ENCODE measurements at regions not wholly inside any gene's neighbourhood (a gene's known extent, or its start where the extent isn't known, plus 50 kb on each side); places are given as distances from the start of the nearest gene placed in this dataset.
"Not testable (repeated sequence)": the region's sequence is repeated elsewhere in the genome, so short reads cannot be mapped to it uniquely, and the experiment has no call there.

DNA sequence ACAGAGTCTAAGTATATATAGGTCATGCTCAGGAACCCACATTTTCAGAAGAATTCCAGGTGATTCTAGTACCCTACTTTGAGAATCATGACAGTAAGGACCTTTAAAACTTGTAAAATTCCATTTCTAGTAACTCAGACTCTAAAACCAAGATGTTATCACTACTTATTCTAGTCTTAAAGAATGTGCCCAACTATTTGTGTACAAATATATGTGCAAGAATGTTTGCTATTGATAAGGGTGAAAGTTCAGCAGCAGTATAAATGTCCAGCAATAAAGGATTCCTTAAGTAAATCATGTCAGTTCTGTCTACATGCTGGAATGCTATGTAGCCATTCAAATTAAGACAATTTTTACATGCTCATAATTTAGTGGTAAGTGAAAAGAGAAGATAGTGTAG is 71.1 kb upstream of the MAGEB2 start:
- TF ChIP-seq ZNF384 (IDR thresholded peaks at IDR 0.05) = no peak
- DNase-seq (ENCODE audit: extremely low spot score) = no peak
- POLR2A ChIA-PET = no interaction called here
- CTCF ChIA-PET = no interaction called here

GRCh38 chrX:30144971-30145731 is 70.2 kb upstream of the MAGEB2 start:
- no peak for DNase-seq (ENCODE audit: extremely low spot score)
- TF ChIP-seq NFRKB (IDR thresholded peaks at IDR 0.05) (no peak), FOXM1 (IDR thresholded peaks at IDR 0.05; ENCODE audit: borderline replicate concordance) (no peak), CTBP1 (IDR thresholded peaks at IDR 0.05; ENCODE audit: borderline replicate concordance) (no peak), FOXA1 (IDR thresholded peaks at IDR 0.05) (no peak)
- TF ChIP-seq, protein P1, sequence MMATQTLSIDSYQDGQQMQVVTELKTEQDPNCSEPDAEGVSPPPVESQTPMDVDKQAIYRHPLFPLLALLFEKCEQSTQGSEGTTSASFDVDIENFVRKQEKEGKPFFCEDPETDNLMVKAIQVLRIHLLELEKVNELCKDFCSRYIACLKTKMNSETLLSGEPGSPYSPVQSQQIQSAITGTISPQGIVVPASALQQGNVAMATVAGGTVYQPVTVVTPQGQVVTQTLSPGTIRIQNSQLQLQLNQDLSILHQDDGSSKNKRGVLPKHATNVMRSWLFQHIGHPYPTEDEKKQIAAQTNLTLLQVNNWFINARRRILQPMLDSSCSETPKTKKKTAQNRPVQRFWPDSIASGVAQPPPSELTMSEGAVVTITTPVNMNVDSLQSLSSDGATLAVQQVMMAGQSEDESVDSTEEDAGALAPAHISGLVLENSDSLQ (IDR thresholded peaks at IDR 0.05) = no peak
- CTCF ChIA-PET = no interaction called here
- POLR2A ChIA-PET = no interaction called here

DNA sequence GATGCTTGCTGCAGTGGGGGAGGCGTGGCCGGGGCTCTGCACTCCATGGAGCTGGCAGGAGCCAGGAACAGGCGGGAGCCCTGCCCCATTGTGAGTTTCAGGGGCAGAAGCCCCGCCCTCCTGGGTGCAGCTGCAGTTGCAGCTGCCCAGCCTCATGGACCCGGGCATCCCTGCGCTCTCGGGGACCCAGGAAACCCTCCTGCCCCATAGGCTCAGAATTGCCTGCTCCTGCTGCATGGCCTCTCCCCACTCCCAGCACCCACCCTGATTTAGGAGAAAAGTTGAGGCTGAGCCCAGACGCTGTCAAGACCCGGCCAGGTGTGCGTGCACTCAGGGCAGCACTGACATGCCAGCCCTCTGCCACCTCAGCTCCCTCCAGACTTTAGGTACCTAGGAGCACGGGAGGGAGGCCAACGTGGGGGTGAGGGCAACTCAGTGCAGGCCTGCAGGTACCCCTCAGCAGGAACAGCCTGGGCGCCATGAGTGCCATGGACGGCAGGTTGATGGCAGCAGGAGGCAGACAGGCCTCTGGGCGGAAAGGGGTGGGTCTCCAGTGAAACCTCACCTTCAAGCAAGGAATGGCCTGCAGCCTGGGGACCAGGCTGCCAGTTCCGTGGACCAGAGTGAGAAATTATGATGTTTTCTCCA is 67.2 kb upstream of the MAGEB2 start:
- ChIA-PET POLR2A (no interaction called here), CTCF (no interaction called here)
- no peak for DNase-seq (ENCODE audit: extremely low spot score)
- no peak for TF ChIP-seq HDGF (IDR thresholded peaks at IDR 0.05; ENCODE audit: borderline replicate concordance)

DNA sequence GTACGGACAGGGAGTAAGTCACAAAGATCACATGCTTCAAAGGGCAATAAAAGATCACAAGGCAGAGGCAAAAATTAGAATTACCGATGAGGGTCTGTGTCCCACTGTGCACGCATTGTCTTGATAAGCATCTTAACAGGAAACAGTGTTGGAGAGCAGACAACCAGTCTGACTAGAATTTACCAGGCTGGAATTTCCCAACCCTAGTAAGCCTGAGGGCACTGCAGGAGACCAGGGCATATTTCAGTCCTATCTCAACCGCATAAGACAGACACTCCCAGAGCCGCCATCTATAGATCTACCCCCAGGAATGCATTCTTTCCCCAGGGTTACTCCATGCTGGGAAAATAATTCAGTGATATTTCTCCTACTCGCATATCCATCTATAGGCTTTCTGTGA is 66.2 kb upstream of the MAGEB2 start:
- DNase-seq (ENCODE audit: extremely low spot score); POLR2A ChIA-PET; CTCF ChIA-PET: not testable (repeated sequence)

- POLR2A ChIA-PET = no interaction called here
- no peak for DNase-seq (ENCODE audit: extremely low spot score)
- CTCF ChIA-PET = no interaction called here
- no peak for TF ChIP-seq CTBP1 (IDR thresholded peaks at IDR 0.05; ENCODE audit: borderline replicate concordance)
- TF ChIP-seq, protein P1 (IDR thresholded peaks at IDR 0.05) = no peak
- no peak for TF ChIP-seq NFRKB (IDR thresholded peaks at IDR 0.05)
- TF ChIP-seq TARDBP (IDR thresholded peaks at IDR 0.05) = no peak
- no peak for TF ChIP-seq L3MBTL2 (conservative IDR thresholded peaks at IDR 0.05)
- TF ChIP-seq ARNT (IDR thresholded peaks at IDR 0.05) = no peak
- TF ChIP-seq HDGF (IDR thresholded peaks at IDR 0.05; ENCODE audit: borderline replicate concordance) = no peak
- TF ChIP-seq ZNF384 (IDR thresholded peaks at IDR 0.05) = no peak
- no peak for TF ChIP-seq FOXM1 (IDR thresholded peaks at IDR 0.05; ENCODE audit: borderline replicate concordance)
- no peak for TF ChIP-seq BHLHE40 (IDR thresholded peaks at IDR 0.05; ENCODE audit: borderline replicate concordance)
- TF ChIP-seq ELF4 (IDR thresholded peaks at IDR 0.05) = no peak
- TF ChIP-seq LEF1 (IDR thresholded peaks at IDR 0.05; ENCODE audit: borderline replicate concordance) = no peak
- TF ChIP-seq SUZ12 (IDR thresholded peaks at IDR 0.05) = no peak
These were observed 65.0 kb upstream of the MAGEB2 start for GRCh38 chrX:30150196-30150895.

DNA sequence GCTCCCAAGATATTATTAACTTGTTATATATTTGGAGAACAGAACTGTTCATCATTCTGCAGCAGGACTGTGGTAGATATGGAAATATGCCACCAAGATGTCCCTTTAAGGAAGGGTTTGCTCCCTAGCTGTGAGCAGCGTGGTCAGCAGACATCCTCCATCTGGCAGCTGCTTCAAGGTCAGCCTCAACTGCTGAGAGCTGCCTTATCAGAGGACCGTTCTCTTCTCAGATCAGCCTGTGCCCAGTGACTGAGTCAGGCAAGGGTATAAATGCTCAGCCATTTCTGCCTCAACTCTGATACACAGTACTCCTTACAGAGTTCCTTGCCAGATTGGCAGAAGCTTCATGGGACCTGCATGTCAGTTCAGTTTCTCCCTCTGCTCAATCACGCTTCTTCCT is 63.4 kb upstream of the MAGEB2 start:
- DNase-seq (ENCODE audit: extremely low spot score) = no peak
- TF ChIP-seq ARNT (IDR thresholded peaks at IDR 0.05) (no peak), FOXA1 (IDR thresholded peaks at IDR 0.05) (no peak), BHLHE40 (IDR thresholded peaks at IDR 0.05; ENCODE audit: borderline replicate concordance) (no peak), HDGF (IDR thresholded peaks at IDR 0.05; ENCODE audit: borderline replicate concordance) (no peak), NFRKB (IDR thresholded peaks at IDR 0.05) (no peak), LEF1 (IDR thresholded peaks at IDR 0.05; ENCODE audit: borderline replicate concordance) (no peak), TARDBP (IDR thresholded peaks at IDR 0.05) (no peak), CTBP1 (IDR thresholded peaks at IDR 0.05; ENCODE audit: borderline replicate concordance) (no peak), ZNF384 (IDR thresholded peaks at IDR 0.05) (no peak), FOXM1 (IDR thresholded peaks at IDR 0.05; ENCODE audit: borderline replicate concordance) (no peak), ELF4 (IDR thresholded peaks at IDR 0.05) (no peak), FOXK2 (IDR thresholded peaks at IDR 0.05) (no peak)
- TF ChIP-seq, protein P1 (IDR thresholded peaks at IDR 0.05) = no peak
- ChIA-PET POLR2A (no interaction called here), CTCF (no interaction called here)

GRCh38 chrX:30153175-30153880 is 62.0 kb upstream of the MAGEB2 start:
- ChIA-PET POLR2A (no interaction called here), CTCF (no interaction called here)
- TF ChIP-seq LEF1 (IDR thresholded peaks at IDR 0.05; ENCODE audit: borderline replicate concordance) (no peak), L3MBTL2 (conservative IDR thresholded peaks at IDR 0.05) (no peak), CTBP1 (IDR thresholded peaks at IDR 0.05; ENCODE audit: borderline replicate concordance) (no peak), ARNT (IDR thresholded peaks at IDR 0.05) (no peak), BHLHE40 (IDR thresholded peaks at IDR 0.05; ENCODE audit: borderline replicate concordance) (no peak), ELF4 (IDR thresholded peaks at IDR 0.05) (no peak), ZNF384 (IDR thresholded peaks at IDR 0.05) (no peak), HDGF (IDR thresholded peaks at IDR 0.05; ENCODE audit: borderline replicate concordance) (no peak), SP1 (IDR thresholded peaks at IDR 0.05) (no peak), NFRKB (IDR thresholded peaks at IDR 0.05) (no peak), SUZ12 (IDR thresholded peaks at IDR 0.05) (no peak), FOXK2 (IDR thresholded peaks at IDR 0.05) (no peak), TARDBP (IDR thresholded peaks at IDR 0.05) (no peak)
- DNase-seq (ENCODE audit: extremely low spot score) = no peak
